Liver (tissue), 8 donors: ENCODE measurements at regions not wholly inside any gene's neighbourhood (a gene's known extent, or its start where the extent isn't known, plus 50 kb on each side); places are given as distances from the start of the nearest gene placed in this dataset.

ENCODE experiments used
- DNase-seq: peaks from one replicate; pipeline ENCODE4 v3.0.0-alpha.2; 2017; ENCODE audit warnings: low spot score
- H3K27ac ChIP-seq, 2 donors: one replicate each; pipeline ENCODE4 v1.7.0; 2013; ENCODE audit warnings: inconsistent platforms in 2 of 2, low read length in 2 of 2, control low read depth in 1 of 2, low read depth in 1 of 2, mild to moderate bottlenecking in 1 of 2
- H3K27me3 ChIP-seq, 4 donors: one replicate each; pipeline versions ENCODE4 v1.6.1 to v1.7.0; 2013; ENCODE audit warnings: low read length in 3 of 4, inconsistent platforms in 1 of 4, mild to moderate bottlenecking in 1 of 4, moderate library complexity in 1 of 4; ENCODE audit not compliant: control insufficient read depth in 4 of 4, insufficient read depth in 4 of 4
- H3K36me3 ChIP-seq, 4 donors: one replicate each; pipeline versions ENCODE4 v1.6.1 to v1.7.0; 2013; ENCODE audit warnings: low read length in 3 of 4, mild to moderate bottlenecking in 3 of 4, low read depth in 1 of 4, moderate library complexity in 1 of 4; ENCODE audit not compliant: control insufficient read depth in 4 of 4, insufficient read depth in 3 of 4
- H3K4me1 ChIP-seq, 4 donors: one replicate each; pipeline versions ENCODE4 v1.6.1 to v1.7.0; 2013; ENCODE audit warnings: low read length in 3 of 4, mild to moderate bottlenecking in 3 of 4, moderate library complexity in 1 of 4; ENCODE audit not compliant: control insufficient read depth in 4 of 4, insufficient read depth in 4 of 4
- H3K4me3 ChIP-seq, 3 donors: one replicate each; pipeline versions ENCODE4 v1.6.1 to v1.7.0; 2013; ENCODE audit warnings: low read length in 3 of 3, control low read depth in 1 of 3, low read depth in 1 of 3, mild to moderate bottlenecking in 1 of 3
- H3K9ac ChIP-seq, 2 donors: one replicate each; pipeline ENCODE4 v1.7.0; 2013; ENCODE audit warnings: low read length in 2 of 2, mild to moderate bottlenecking in 2 of 2, moderate library complexity in 2 of 2, control low read depth in 1 of 2, low read depth in 1 of 2
- H3K9me3 ChIP-seq, 4 donors: one replicate each; pipeline versions ENCODE4 v1.6.1 to v1.7.0; 2013; ENCODE audit warnings: low read length in 3 of 4; ENCODE audit not compliant: control insufficient read depth in 4 of 4
- EGR1 ChIP-seq, 2 donors: IDR thresholded peaks; 2 replicates each; pipeline ENCODE4 v1.6.1; 2016 to 2018; ENCODE audit warnings: antibody characterized with exemption in 2 of 2, low read depth in 2 of 2
- FOXA1 ChIP-seq: IDR thresholded peaks from 2 replicates; pipeline ENCODE4 v1.6.1; 2016; ENCODE audit warnings: antibody characterized with exemption
- FOXA2 ChIP-seq: IDR thresholded peaks from 2 replicates; pipeline ENCODE4 v1.6.1; 2016; ENCODE audit warnings: antibody characterized with exemption
- GABPA ChIP-seq, 2 donors: IDR thresholded peaks in 1 of 2; conservative IDR thresholded peaks in 1 of 2; 2 replicates each; pipeline ENCODE4 v1.6.1; 2016; ENCODE audit warnings: antibody characterized with exemption in 2 of 2, mild to moderate bottlenecking in 1 of 2, moderate library complexity in 1 of 2
- HNF4A ChIP-seq, 2 donors: conservative IDR thresholded peaks; 2 replicates each; pipeline ENCODE4 v1.6.1; 2016; ENCODE audit warnings: antibody characterized with exemption in 2 of 2, mild to moderate bottlenecking in 2 of 2
- JUND ChIP-seq, 2 donors: IDR thresholded peaks; 2 replicates each; pipeline ENCODE4 v1.6.1; 2016; ENCODE audit warnings: antibody characterized with exemption in 2 of 2
- MAX ChIP-seq: IDR thresholded peaks from 2 replicates; pipeline ENCODE4 v1.6.1; 2016; ENCODE audit warnings: antibody characterized with exemption
- NR2F2 ChIP-seq: IDR thresholded peaks from 2 replicates; pipeline ENCODE4 v1.6.1; 2016; ENCODE audit warnings: antibody characterized with exemption
- RAD21 ChIP-seq, 2 donors: IDR thresholded peaks; 2 replicates each; pipeline ENCODE4 v1.6.1; 2016; ENCODE audit warnings: antibody characterized with exemption in 2 of 2, mild to moderate bottlenecking in 2 of 2
- REST ChIP-seq: IDR thresholded peaks from 2 replicates; pipeline ENCODE4 v1.6.1; 2016; ENCODE audit warnings: antibody characterized with exemption, mild to moderate bottlenecking
- SP1 ChIP-seq: IDR thresholded peaks from 2 replicates; pipeline ENCODE4 v1.6.1; 2018; ENCODE audit warnings: antibody characterized with exemption, mild to moderate bottlenecking
- TAF1 ChIP-seq: conservative IDR thresholded peaks from 2 replicates; pipeline ENCODE4 v1.6.1; 2016; ENCODE audit warnings: antibody characterized with exemption, mild to moderate bottlenecking
- YY1 ChIP-seq: IDR thresholded peaks from 2 replicates; pipeline ENCODE4 v1.6.1; 2016; ENCODE audit warnings: antibody characterized with exemption, mild to moderate bottlenecking
- ZBTB33 ChIP-seq: IDR thresholded peaks from 2 replicates; pipeline ENCODE4 v1.6.1; 2016; ENCODE audit warnings: antibody characterized with exemption
- WGBS: extraction: QIAGEN DNeasy Blood & Tissue Kit; methylation state at CpG from one replicate; pipeline ENCODE4 v1.1.7; 2013; 5-methylcytosine and 5-hydroxymethylcytosine counted together
- TF ChIP-seq, protein P1 (sequence below): IDR thresholded peaks from 2 replicates; pipeline ENCODE4 v1.6.1; 2016; ENCODE audit warnings: antibody characterized with exemption
- TF ChIP-seq, protein P2 (sequence below): fragments of 150-350 bp; IDR thresholded peaks from 2 replicates; pipeline ENCODE4 v1.5.1; 2017; ENCODE audit warnings: improper control_type of control experiment, low read depth, low read length; ENCODE audit not compliant: missing input control
- donor health status: healthy.
- donor health status: healthy.
- donor health status: healthy.
- donor health status: healthy.
- donor health status: healthy.

DNA sequence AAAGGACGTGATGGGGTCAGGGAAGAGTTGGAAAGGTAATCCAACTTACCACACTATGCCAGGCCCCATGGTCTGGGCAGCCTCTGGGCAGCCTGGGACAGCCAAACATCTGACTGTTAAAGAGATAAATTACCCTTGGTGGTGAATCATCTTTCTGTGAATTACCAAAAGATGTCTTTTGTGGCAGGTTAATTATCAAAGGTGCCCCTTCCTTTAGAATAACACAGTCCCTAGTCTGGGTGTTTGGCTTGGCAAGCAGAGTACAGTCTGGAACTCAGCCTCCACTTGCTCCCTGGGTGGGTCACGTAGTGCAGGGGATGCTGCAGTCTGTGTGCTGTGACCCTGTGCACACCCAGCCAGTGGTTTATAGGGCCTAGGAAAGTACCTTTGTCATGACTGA, 113.1 kb downstream of the ZNF621 start:
- DNase-seq: no peak
- Histone ChIP-seq H3K27me3 (no peaks in the 10 kb centered on the region), H3K4me3 (no peak overlapping the region), H3K36me3 (no peaks in the 10 kb centered on the region), H3K4me1 (no peaks in the 10 kb centered on the region), H3K27ac (no peak overlapping the region), H3K9me3 (peaks cover 0 to 3% (median 0%) of the 10 kb centered on the region in 4 donors), H3K9ac (no peak overlapping the region)
- TF ChIP-seq RAD21 (IDR thresholded peaks at IDR 0.05) (no peak), JUND (IDR thresholded peaks at IDR 0.05) (no peak), TAF1 (no peak), MAX (no peak), SP1 (no peak), NR2F2 (no peak)
- WGBS: 90% methylated on average over 2 of the region's 2 CpGs

DNA sequence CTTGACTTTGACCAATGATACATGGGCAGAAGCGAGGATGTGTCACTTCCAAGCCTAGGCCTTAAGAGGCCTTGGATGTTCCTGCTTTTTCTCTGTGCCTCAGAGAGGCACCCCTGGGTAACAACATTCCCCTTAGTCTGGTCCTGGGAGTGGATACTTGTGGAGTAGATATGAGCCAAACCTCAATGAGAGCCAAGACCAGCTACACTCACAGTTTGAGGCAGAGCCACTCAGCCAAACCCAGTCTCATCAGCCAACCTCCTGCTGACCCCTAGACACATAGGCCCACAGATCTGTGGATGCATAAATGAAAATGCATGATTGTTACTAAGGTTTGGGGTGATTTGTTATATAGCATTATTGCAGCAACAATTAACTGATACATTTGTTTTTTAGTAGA, 114.2 kb downstream of the ZNF621 start:
- H3K36me3 ChIP-seq: no peaks in the 10 kb centered on the region
- H3K9me3 ChIP-seq: peaks cover 0 to 3% (median 0%) of the 10 kb centered on the region in 4 donors
- H3K27ac ChIP-seq: no peak overlapping the region
- no peak overlapping the region for H3K9ac ChIP-seq
- TF ChIP-seq FOXA2: no peak
- no peak for TF ChIP-seq JUND (IDR thresholded peaks at IDR 0.05)
- no peak for TF ChIP-seq EGR1 (IDR thresholded peaks at IDR 0.05; ENCODE audit: low read depth in 2 of 2)
- no peak for TF ChIP-seq FOXA1
- no peak for TF ChIP-seq SP1
- no peak for TF ChIP-seq MAX
- no peaks in the 10 kb centered on the region for H3K27me3 ChIP-seq
- H3K4me1 ChIP-seq: no peaks in the 10 kb centered on the region
- 98% methylated on average over 1 of the region's 1 CpG for WGBS
- H3K4me3 ChIP-seq: no peak overlapping the region
- DNase-seq: no peak

DNA sequence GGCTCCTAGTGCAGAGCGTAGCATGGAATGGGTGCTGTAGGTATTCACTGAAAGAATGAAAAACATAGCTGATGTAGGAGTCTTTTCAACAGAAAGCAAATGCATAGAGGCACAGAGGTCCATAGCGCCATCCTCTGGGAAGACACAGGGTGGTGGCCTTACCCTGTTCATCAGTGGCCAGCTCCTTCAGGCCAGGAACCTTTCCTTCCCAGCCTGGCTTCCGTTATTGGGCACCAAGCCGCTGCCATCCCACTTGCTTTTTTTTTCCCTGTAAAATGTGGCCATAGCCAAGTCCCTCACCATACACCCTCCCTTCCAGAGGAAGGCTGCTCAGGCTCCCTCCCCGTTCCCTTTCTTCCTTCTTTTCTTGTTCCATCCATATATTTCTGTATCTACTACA, 118.1 kb downstream of the ZNF621 start:
- Histone ChIP-seq H3K27ac (no peak overlapping the region), H3K27me3 (no peaks in the 10 kb centered on the region), H3K9me3 (no peaks in the 10 kb centered on the region), H3K9ac (no peak overlapping the region), H3K36me3 (no peaks in the 10 kb centered on the region), H3K4me3 (no peak overlapping the region), H3K4me1 (no peaks in the 10 kb centered on the region)
- TF ChIP-seq, protein P1, sequence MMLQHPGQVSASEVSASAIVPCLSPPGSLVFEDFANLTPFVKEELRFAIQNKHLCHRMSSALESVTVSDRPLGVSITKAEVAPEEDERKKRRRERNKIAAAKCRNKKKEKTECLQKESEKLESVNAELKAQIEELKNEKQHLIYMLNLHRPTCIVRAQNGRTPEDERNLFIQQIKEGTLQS: no peak
- no peak for TF ChIP-seq JUND (IDR thresholded peaks at IDR 0.05)
- no peak for TF ChIP-seq YY1
- TF ChIP-seq GABPA (IDR thresholded peaks at IDR 0.05 in 1 of 2, conservative IDR thresholded peaks at IDR 0.05 in 1 of 2): no peak
- no peak for TF ChIP-seq FOXA2
- DNase-seq: no peak
- WGBS: 80% methylated on average over 5 of the region's 5 CpGs

DNA sequence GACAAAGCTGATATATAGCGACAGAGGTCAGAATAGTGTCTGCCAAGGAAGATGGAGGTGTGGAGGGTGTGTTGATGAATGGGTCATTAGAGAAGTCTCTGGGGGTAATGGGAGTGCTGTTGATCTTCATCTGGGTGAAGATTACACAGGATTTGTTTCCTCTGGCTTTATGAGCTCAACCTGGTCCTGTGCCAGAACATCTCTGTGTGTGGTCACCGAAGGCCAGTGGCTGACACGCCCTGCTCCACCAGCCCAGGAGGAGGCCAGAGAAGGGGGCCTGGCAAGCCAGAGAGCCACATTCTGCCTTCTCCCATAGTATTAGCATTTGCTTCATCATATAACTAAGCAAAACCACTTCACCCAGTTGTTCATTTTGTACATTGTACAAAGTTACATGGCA, 121.1 kb downstream of the ZNF621 start:
- Histone ChIP-seq H3K36me3 (no peaks in the 10 kb centered on the region), H3K9ac (no peak overlapping the region), H3K4me3 (no peak overlapping the region), H3K27me3 (no peaks in the 10 kb centered on the region), H3K4me1 (no peaks in the 10 kb centered on the region), H3K27ac (no peak overlapping the region), H3K9me3 (no peaks in the 10 kb centered on the region)
- no peak for DNase-seq
- 89% methylated on average over 3 of the region's 3 CpGs for WGBS
- TF ChIP-seq FOXA2 (no peak), JUND (IDR thresholded peaks at IDR 0.05) (no peak), TAF1 (no peak), ZBTB33 (no peak), RAD21 (IDR thresholded peaks at IDR 0.05) (no peak), HNF4A (conservative IDR thresholded peaks at IDR 0.05) (no peak), REST (no peak), YY1 (no peak), NR2F2 (no peak), EGR1 (IDR thresholded peaks at IDR 0.05; ENCODE audit: low read depth in 2 of 2) (no peak)
- TF ChIP-seq, protein P2, sequence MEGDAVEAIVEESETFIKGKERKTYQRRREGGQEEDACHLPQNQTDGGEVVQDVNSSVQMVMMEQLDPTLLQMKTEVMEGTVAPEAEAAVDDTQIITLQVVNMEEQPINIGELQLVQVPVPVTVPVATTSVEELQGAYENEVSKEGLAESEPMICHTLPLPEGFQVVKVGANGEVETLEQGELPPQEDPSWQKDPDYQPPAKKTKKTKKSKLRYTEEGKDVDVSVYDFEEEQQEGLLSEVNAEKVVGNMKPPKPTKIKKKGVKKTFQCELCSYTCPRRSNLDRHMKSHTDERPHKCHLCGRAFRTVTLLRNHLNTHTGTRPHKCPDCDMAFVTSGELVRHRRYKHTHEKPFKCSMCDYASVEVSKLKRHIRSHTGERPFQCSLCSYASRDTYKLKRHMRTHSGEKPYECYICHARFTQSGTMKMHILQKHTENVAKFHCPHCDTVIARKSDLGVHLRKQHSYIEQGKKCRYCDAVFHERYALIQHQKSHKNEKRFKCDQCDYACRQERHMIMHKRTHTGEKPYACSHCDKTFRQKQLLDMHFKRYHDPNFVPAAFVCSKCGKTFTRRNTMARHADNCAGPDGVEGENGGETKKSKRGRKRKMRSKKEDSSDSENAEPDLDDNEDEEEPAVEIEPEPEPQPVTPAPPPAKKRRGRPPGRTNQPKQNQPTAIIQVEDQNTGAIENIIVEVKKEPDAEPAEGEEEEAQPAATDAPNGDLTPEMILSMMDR: no peak
